ENCODE measurements at regions not wholly inside any gene's neighbourhood (a gene's known extent, or its start where the extent isn't known, plus 50 kb on each side); places are given as distances from the start of the nearest gene placed in this dataset.

GRCh38 chr1:208885650-208886049 lies 641.5 kb upstream of the PLXNA2 start:
- no peak for TF ChIP-seq CTCF (IDR thresholded peaks at IDR 0.05)
- TF ChIP-seq POLR2AphosphoS5 (IDR thresholded peaks at IDR 0.05; ENCODE audit: insufficient read depth in 1 of 2, low read depth in 1 of 2) = no peak
